Tongue (tissue), 1 donor: ENCODE measurements at regions not wholly inside any gene's neighbourhood (a gene's known extent, or its start where the extent isn't known, plus 50 kb on each side); places are given as distances from the start of the nearest gene placed in this dataset.
A peak's percentile ranks its signal among the peaks of the same experiment; 100 is the strongest.
"Not testable (repeated sequence)": the region's sequence is repeated elsewhere in the genome, so short reads cannot be mapped to it uniquely, and the experiment has no call there.

ENCODE experiments used
- DNase-seq: peaks from one replicate; pipeline ENCODE4 v3.0.0-alpha.2; 2015

- DNase-seq = no peak
These were observed 357.0 kb upstream of the FANCL start for GRCh38 chr2:58598171-58598570.

- DNase-seq = no peak
These were observed 354.6 kb upstream of the FANCL start for GRCh38 chr2:58595714-58596113.

GRCh38 chr2:58594762-58595161 lies 353.6 kb upstream of the FANCL start:
- no peak for DNase-seq

GRCh38 chr2:58594175-58594574 lies 353.1 kb upstream of the FANCL start:
- DNase-seq = no peak

- not testable (repeated sequence) for DNase-seq
These were observed 345.1 kb upstream of the FANCL start for GRCh38 chr2:58586178-58586577.

GRCh38 chr2:58585233-58585632 lies 344.1 kb upstream of the FANCL start:
- no peak for DNase-seq

- DNase-seq = no peak
These were observed 343.5 kb upstream of the FANCL start for GRCh38 chr2:58584606-58585118.

- no peak for DNase-seq
These were observed 337.2 kb upstream of the FANCL start for GRCh38 chr2:58578276-58578675.

GRCh38 chr2:58574873-58575272 lies 333.7 kb upstream of the FANCL start:
- DNase-seq = no peak

GRCh38 chr2:58572731-58573130 lies 331.6 kb upstream of the FANCL start:
- DNase-seq = no peak

- DNase-seq = peak; percentile 81
These were observed 330.2 kb upstream of the FANCL start for GRCh38 chr2:58571181-58571852.

GRCh38 chr2:58569475-58570185 lies 328.5 kb upstream of the FANCL start:
- DNase-seq = peak; percentile 13

GRCh38 chr2:58568901-58569300 lies 327.8 kb upstream of the FANCL start:
- DNase-seq = peak; percentile 9

- DNase-seq = no peak
These were observed 321.2 kb upstream of the FANCL start for GRCh38 chr2:58562276-58562675.

GRCh38 chr2:58560531-58560930 lies 319.4 kb upstream of the FANCL start:
- no peak for DNase-seq

- DNase-seq = no peak
These were observed 317.8 kb upstream of the FANCL start for GRCh38 chr2:58558881-58559280.

- DNase-seq = no peak
These were observed 316.1 kb upstream of the FANCL start for GRCh38 chr2:58557176-58557575.

GRCh38 chr2:58553937-58554336 lies 312.8 kb upstream of the FANCL start:
- no peak for DNase-seq

GRCh38 chr2:58553522-58553921 lies 312.4 kb upstream of the FANCL start:
- no peak for DNase-seq

- DNase-seq = no peak
These were observed 304.5 kb upstream of the FANCL start for GRCh38 chr2:58545300-58546280.

- no peak for DNase-seq
These were observed 302.3 kb upstream of the FANCL start for GRCh38 chr2:58543442-58543841.

GRCh38 chr2:58541511-58541910 lies 300.4 kb upstream of the FANCL start:
- DNase-seq = no peak

- DNase-seq = no peak
These were observed 299.6 kb upstream of the FANCL start for GRCh38 chr2:58540681-58541080.
